ENCODE measurements at regions not wholly inside any gene's neighbourhood (a gene's known extent, or its start where the extent isn't known, plus 50 kb on each side); places are given as distances from the start of the nearest gene placed in this dataset.

GRCh38 chr2:160956243-160956802 is 203.9 kb upstream of the TANK start:
- no peak for DNase-seq (ENCODE audit: low read depth)

GRCh38 chr2:160963957-160964356 is 196.3 kb upstream of the TANK start:
- DNase-seq (ENCODE audit: low read depth): no peak

- DNase-seq (ENCODE audit: low read depth): no peak
Measured at GRCh38 chr2:160967523-160967922, 192.7 kb upstream of the TANK start.

- DNase-seq (ENCODE audit: low read depth): no peak
Measured at GRCh38 chr2:160968183-160968582, 192.0 kb upstream of the TANK start.

GRCh38 chr2:160970052-160970965 is 189.9 kb upstream of the TANK start:
- DNase-seq (ENCODE audit: low read depth): no peak

- DNase-seq (ENCODE audit: low read depth): no peak
Measured at GRCh38 chr2:160973991-160974390, 186.2 kb upstream of the TANK start.

- no peak for DNase-seq (ENCODE audit: low read depth)
Measured at GRCh38 chr2:160974803-160975202, 185.4 kb upstream of the TANK start.

GRCh38 chr2:160976797-160977196 is 183.4 kb upstream of the TANK start:
- no peak for DNase-seq (ENCODE audit: low read depth)

- DNase-seq (ENCODE audit: low read depth): no peak
Measured at GRCh38 chr2:160977376-160977775, 182.9 kb upstream of the TANK start.

- DNase-seq (ENCODE audit: low read depth): no peak
Measured at GRCh38 chr2:160977854-160978253, 182.4 kb upstream of the TANK start.

GRCh38 chr2:160984426-160985077 is 175.7 kb upstream of the TANK start:
- DNase-seq (ENCODE audit: low read depth): no peak

- DNase-seq (ENCODE audit: low read depth): no peak
Measured at GRCh38 chr2:160989778-160990177, 170.4 kb upstream of the TANK start.

GRCh38 chr2:160993654-160994061 is 166.6 kb upstream of the TANK start:
- no peak for DNase-seq (ENCODE audit: low read depth)

GRCh38 chr2:160994141-160995002 is 165.9 kb upstream of the TANK start:
- peak; percentile 68 for DNase-seq (ENCODE audit: low read depth)

- no peak for DNase-seq (ENCODE audit: low read depth)
Measured at GRCh38 chr2:160996584-160996983, 163.6 kb upstream of the TANK start.

GRCh38 chr2:161004379-161004778 is 155.8 kb upstream of the TANK start:
- DNase-seq (ENCODE audit: low read depth): no peak

- DNase-seq (ENCODE audit: low read depth): no peak
Measured at GRCh38 chr2:161005170-161005569, 155.1 kb upstream of the TANK start.

GRCh38 chr2:161008311-161008710 is 151.9 kb upstream of the TANK start:
- no peak for DNase-seq (ENCODE audit: low read depth)

GRCh38 chr2:161010503-161011015 is 149.7 kb upstream of the TANK start:
- no peak for DNase-seq (ENCODE audit: low read depth)

- no peak for DNase-seq (ENCODE audit: low read depth)
Measured at GRCh38 chr2:161017780-161018470, 142.3 kb upstream of the TANK start.

GRCh38 chr2:161019311-161019710 is 140.9 kb upstream of the TANK start:
- no peak for DNase-seq (ENCODE audit: low read depth)

All from activated T-cell treated with anti-CD3 and anti-CD28 coated beads for 24 hours (primary cell).